Progenitor cell of endocrine pancreas (in vitro differentiated cells): ENCODE measurements at regions not wholly inside any gene's neighbourhood (a gene's known extent, or its start where the extent isn't known, plus 50 kb on each side); places are given as distances from the start of the nearest gene placed in this dataset.

Source experiments
- DNase-seq: peaks from one replicate; pipeline ENCODE4 v3.0.0; 2021; ENCODE audit warnings: low spot score; ENCODE audit not compliant: unreplicated experiment
- H3K27ac Mint-ChIP-seq: 2 replicates; pipeline ENCODE4 v1.8.0; 2021; ENCODE audit warnings: mild to moderate bottlenecking, moderate library complexity, mixed read lengths
- H3K27me3 Mint-ChIP-seq: 2 replicates; pipeline ENCODE4 v1.8.0; 2021; ENCODE audit warnings: mixed read lengths
- H3K36me3 Mint-ChIP-seq: 2 replicates; pipeline ENCODE4 v1.8.0; 2022; ENCODE audit warnings: mixed read lengths; ENCODE audit not compliant: insufficient read depth
- H3K4me1 Mint-ChIP-seq: 2 replicates; pipeline ENCODE4 v1.8.0; 2021; ENCODE audit warnings: low read depth, mixed read lengths
- H3K4me3 Mint-ChIP-seq: 2 replicates; pipeline ENCODE4 v1.8.0; 2021; ENCODE audit warnings: low read depth, mild to moderate bottlenecking, moderate library complexity, mixed read lengths
- H3K9me3 Mint-ChIP-seq: 2 replicates; pipeline ENCODE4 v1.8.0; 2021; ENCODE audit warnings: low read depth, mixed read lengths
- TF ChIP-seq, protein P1 (sequence below): fragments of 200-600 bp; sonication (generic); IDR thresholded peaks from one replicate; pipeline ENCODE4 v1.5.0; 2021; ENCODE audit warnings: antibody characterized with exemption, mild to moderate bottlenecking; ENCODE audit not compliant: unreplicated experiment

DNA sequence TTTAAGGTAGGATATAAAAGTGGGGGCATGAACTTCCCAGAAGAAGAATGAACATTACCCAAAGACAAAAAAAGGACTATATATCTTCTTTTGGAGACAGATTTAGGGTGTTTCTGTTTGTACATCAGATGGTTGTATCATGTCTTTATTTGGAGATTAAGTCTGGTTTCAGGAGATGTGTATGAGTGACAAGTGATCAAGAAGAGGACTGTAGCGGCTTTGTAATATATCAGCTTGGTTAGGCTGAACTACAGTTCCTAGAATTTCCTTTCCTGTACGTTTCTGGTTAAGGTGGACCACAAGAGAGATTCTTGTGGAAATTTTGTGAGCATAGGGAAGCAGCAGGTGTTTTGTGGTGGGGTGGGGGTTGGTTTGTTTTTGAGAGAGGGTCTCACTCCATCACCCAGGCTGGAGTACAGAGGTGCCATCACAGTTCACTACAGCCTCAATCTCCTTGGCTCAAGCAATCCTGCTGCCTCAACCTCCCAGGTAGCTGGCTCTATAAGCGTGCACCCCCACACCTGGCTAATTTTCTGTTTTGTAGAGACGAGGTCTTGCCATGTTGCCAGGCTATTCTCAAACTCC, 287.1 kb upstream of the MGAT5 start:
- DNase-seq = no peak
- no peaks in the 10 kb centered on the region for H3K4me1 Mint-ChIP-seq

DNA sequence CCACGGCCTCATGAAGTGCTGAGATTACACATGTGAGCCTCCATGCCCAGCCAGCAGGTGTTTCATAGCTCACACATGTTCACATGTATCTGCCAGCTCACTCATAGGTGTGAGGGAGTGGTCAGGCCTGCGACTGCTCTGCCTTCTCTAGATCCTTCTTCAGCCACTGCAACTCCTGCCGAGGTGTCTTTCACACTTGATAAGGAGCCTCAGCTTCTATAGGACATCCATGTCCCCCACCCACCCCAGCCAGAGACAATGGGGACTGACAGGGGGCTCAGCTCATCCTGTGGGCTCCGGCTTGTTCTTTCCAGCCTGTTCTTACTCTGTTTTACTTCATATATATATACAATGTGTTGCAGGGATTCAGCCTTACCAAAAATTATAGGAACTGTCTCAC, 286.5 kb upstream of the MGAT5 start:
- Mint-ChIP-seq H3K9me3 (no peaks in the 10 kb centered on the region), H3K4me3 (no peak overlapping the region), H3K27ac (no peak overlapping the region), H3K4me1 (no peaks in the 10 kb centered on the region), H3K27me3 (peaks cover 14% of the 10 kb centered on the region), H3K36me3 (no peaks in the 10 kb centered on the region)
- TF ChIP-seq, protein P1, sequence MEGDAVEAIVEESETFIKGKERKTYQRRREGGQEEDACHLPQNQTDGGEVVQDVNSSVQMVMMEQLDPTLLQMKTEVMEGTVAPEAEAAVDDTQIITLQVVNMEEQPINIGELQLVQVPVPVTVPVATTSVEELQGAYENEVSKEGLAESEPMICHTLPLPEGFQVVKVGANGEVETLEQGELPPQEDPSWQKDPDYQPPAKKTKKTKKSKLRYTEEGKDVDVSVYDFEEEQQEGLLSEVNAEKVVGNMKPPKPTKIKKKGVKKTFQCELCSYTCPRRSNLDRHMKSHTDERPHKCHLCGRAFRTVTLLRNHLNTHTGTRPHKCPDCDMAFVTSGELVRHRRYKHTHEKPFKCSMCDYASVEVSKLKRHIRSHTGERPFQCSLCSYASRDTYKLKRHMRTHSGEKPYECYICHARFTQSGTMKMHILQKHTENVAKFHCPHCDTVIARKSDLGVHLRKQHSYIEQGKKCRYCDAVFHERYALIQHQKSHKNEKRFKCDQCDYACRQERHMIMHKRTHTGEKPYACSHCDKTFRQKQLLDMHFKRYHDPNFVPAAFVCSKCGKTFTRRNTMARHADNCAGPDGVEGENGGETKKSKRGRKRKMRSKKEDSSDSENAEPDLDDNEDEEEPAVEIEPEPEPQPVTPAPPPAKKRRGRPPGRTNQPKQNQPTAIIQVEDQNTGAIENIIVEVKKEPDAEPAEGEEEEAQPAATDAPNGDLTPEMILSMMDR = no peak
- DNase-seq = no peak

More for the DNA sequence above, 287.1 kb upstream of the MGAT5 start:
- peaks cover 13% of the 10 kb centered on the region for H3K27me3 Mint-ChIP-seq
- TF ChIP-seq, protein P1 = no peak
- H3K4me3 Mint-ChIP-seq = no peak overlapping the region
- H3K9me3 Mint-ChIP-seq = no peaks in the 10 kb centered on the region
- no peak overlapping the region for H3K27ac Mint-ChIP-seq
- H3K36me3 Mint-ChIP-seq = no peaks in the 10 kb centered on the region

DNA sequence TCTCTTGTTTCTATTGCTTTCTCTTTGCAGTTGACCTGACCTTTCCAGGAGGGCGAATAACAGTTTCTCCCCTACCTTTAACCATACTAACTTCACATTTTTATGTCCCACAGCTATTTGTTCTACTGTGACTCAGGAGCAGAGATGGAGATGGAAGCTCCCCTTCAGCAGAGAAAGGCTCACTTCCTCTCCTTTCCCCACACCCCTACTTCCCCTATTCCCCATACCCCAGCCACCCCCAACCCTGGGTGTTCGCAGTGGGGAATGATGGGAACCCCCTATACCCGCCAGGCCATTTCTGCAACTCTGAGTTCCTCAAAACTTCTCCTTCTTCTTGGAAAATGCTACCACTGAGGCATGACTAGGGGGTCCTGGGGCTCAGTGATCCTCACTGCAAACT, 285.4 kb upstream of the MGAT5 start:
- DNase-seq = no peak
- Mint-ChIP-seq H3K4me1 (no peaks in the 10 kb centered on the region), H3K4me3 (no peak overlapping the region), H3K9me3 (no peaks in the 10 kb centered on the region), H3K27me3 (peaks cover 17% of the 10 kb centered on the region), H3K36me3 (no peaks in the 10 kb centered on the region), H3K27ac (no peak overlapping the region)
- TF ChIP-seq, protein P1 = no peak

DNA sequence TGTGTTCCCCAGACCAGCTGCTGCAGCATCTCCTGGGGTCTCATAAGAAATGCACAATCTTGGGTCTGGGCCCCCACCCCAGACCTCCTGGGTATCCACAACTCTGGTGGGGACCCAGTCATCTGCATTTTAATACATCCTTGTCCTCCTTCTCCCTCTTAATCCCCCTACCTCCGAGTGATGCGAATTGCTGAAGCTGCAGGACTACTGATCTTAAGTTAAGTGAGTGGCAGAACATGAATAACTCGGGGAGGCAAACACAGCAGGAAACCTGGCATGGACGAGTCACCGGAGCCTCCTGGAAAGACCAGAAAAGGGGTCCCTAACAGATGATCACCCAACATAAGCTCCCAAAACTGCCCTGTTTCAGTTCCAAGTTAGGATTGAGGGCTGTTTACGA, 283.2 kb upstream of the MGAT5 start:
- DNase-seq = no peak
- TF ChIP-seq, protein P1 = no peak
- H3K9me3 Mint-ChIP-seq = no peaks in the 10 kb centered on the region
- no peaks in the 10 kb centered on the region for H3K36me3 Mint-ChIP-seq
- H3K27me3 Mint-ChIP-seq = peaks cover 25% of the 10 kb centered on the region
- no peak overlapping the region for H3K27ac Mint-ChIP-seq
- H3K4me1 Mint-ChIP-seq = no peaks in the 10 kb centered on the region
- H3K4me3 Mint-ChIP-seq = no peak overlapping the region

DNA sequence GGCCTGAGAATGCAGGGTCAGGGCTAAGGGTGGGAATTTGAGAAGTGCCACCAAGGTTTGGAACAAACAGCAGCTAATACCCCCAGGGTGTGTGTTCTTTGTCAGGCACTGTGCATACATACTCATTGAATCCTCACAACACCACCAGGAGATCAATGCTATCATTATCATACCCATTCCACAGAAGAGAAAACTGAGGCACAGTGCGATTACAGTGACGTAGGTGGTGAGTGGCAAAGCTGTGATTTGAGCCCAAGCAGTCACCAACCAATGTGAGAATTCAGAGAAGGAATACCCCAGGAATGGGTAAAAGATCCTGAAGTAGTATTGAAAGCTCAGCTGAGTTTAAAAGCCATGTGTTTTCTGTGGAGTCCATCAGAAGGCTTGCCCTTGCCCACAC, 281.6 kb upstream of the MGAT5 start:
- H3K27ac Mint-ChIP-seq = no peak overlapping the region
- H3K9me3 Mint-ChIP-seq = no peaks in the 10 kb centered on the region
- peaks cover 31% of the 10 kb centered on the region for H3K27me3 Mint-ChIP-seq
- no peaks in the 10 kb centered on the region for H3K4me1 Mint-ChIP-seq
- TF ChIP-seq, protein P1 = no peak
- H3K4me3 Mint-ChIP-seq = no peak overlapping the region
- no peak for DNase-seq
- no peaks in the 10 kb centered on the region for H3K36me3 Mint-ChIP-seq
